ENCODE measurements at regions not wholly inside any gene's neighbourhood (a gene's known extent, or its start where the extent isn't known, plus 50 kb on each side); places are given as distances from the start of the nearest gene placed in this dataset.

DNA sequence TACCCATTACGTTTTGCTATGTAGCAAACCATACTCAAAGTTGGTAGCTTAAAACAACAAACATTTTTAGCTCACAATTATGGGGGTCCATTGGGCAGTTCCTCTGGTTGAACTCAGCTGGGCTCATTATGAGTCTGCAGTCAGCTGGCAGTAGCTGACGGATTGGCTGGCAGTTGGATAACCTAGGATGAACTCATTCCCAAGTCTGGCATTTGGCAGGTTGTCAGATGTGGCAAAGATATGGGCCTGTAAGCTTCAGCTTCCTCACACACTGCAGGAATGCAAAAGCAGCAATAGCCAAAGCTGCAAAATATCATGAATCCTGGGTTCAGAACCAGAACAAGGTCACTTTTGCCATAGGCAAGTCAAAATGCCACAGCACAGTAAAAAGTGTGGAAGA lies 412.2 kb upstream of the SORCS1 start:
- TF ChIP-seq, protein P1, sequence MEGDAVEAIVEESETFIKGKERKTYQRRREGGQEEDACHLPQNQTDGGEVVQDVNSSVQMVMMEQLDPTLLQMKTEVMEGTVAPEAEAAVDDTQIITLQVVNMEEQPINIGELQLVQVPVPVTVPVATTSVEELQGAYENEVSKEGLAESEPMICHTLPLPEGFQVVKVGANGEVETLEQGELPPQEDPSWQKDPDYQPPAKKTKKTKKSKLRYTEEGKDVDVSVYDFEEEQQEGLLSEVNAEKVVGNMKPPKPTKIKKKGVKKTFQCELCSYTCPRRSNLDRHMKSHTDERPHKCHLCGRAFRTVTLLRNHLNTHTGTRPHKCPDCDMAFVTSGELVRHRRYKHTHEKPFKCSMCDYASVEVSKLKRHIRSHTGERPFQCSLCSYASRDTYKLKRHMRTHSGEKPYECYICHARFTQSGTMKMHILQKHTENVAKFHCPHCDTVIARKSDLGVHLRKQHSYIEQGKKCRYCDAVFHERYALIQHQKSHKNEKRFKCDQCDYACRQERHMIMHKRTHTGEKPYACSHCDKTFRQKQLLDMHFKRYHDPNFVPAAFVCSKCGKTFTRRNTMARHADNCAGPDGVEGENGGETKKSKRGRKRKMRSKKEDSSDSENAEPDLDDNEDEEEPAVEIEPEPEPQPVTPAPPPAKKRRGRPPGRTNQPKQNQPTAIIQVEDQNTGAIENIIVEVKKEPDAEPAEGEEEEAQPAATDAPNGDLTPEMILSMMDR (IDR thresholded peaks at IDR 0.05; ENCODE audit: low read length): no peak
- TF ChIP-seq EZH2 (IDR thresholded peaks at IDR 0.05; ENCODE audit: borderline replicate concordance, low read length): no peak

Data from OCI-LY1 (cell line).